HG03135 (cell line): ENCODE measurements at regions not wholly inside any gene's neighbourhood (a gene's known extent, or its start where the extent isn't known, plus 50 kb on each side); places are given as distances from the start of the nearest gene placed in this dataset.
A peak's percentile ranks its signal among the peaks of the same experiment; 100 is the strongest.
"Not testable (repeated sequence)": the region's sequence is repeated elsewhere in the genome, so short reads cannot be mapped to it uniquely, and the experiment has no call there.

ENCODE experiments used
- ATAC-seq: cut with Tn5 transposase; IDR thresholded peaks from one replicate; pipeline ENCODE4 v1.9.1; 2021; ENCODE audit warnings: mild to moderate bottlenecking, moderate library complexity; ENCODE audit not compliant: unreplicated experiment

GRCh38 chr15:35211240-35211902, 126.3 kb upstream of the NANOGP8 start:
- ATAC-seq: no peak

- no peak for ATAC-seq
These were observed 125.3 kb upstream of the NANOGP8 start for GRCh38 chr15:35210370-35210769.

- no peak for ATAC-seq
These were observed 124.7 kb upstream of the NANOGP8 start for GRCh38 chr15:35209838-35210237.

GRCh38 chr15:35208353-35208752, 123.3 kb upstream of the NANOGP8 start:
- no peak for ATAC-seq

- no peak for ATAC-seq
These were observed 121.1 kb upstream of the NANOGP8 start for GRCh38 chr15:35206060-35206675.

- no peak for ATAC-seq
These were observed 113.1 kb upstream of the NANOGP8 start for GRCh38 chr15:35198197-35198596.

GRCh38 chr15:35197754-35198153, 112.7 kb upstream of the NANOGP8 start:
- no peak for ATAC-seq

GRCh38 chr15:35197306-35197705, 112.2 kb upstream of the NANOGP8 start:
- no peak for ATAC-seq

- ATAC-seq: no peak
These were observed 111.2 kb upstream of the NANOGP8 start for GRCh38 chr15:35196273-35196672.

- no peak for ATAC-seq
These were observed 110.6 kb upstream of the NANOGP8 start for GRCh38 chr15:35195649-35196048.

- no peak for ATAC-seq
These were observed 109.9 kb upstream of the NANOGP8 start for GRCh38 chr15:35195031-35195430.

GRCh38 chr15:35194296-35194695, 109.2 kb upstream of the NANOGP8 start:
- no peak for ATAC-seq

GRCh38 chr15:35191783-35192182, 106.7 kb upstream of the NANOGP8 start:
- no peak for ATAC-seq

GRCh38 chr15:35186346-35186745, 101.3 kb upstream of the NANOGP8 start:
- no peak for ATAC-seq

GRCh38 chr15:35184646-35185045, 99.6 kb upstream of the NANOGP8 start:
- ATAC-seq: no peak

- peak; percentile 61 for ATAC-seq
These were observed 97.9 kb upstream of the NANOGP8 start for GRCh38 chr15:35182841-35183479.

GRCh38 chr15:35181538-35181937, 96.4 kb upstream of the NANOGP8 start:
- ATAC-seq: peak; percentile 77

GRCh38 chr15:35179739-35180138, 94.6 kb upstream of the NANOGP8 start:
- ATAC-seq: no peak

GRCh38 chr15:35178186-35178585, 93.1 kb upstream of the NANOGP8 start:
- not testable (repeated sequence) for ATAC-seq

- no peak for ATAC-seq
These were observed 89.9 kb upstream of the NANOGP8 start for GRCh38 chr15:35174948-35175347.

- no peak for ATAC-seq
These were observed 88.5 kb upstream of the NANOGP8 start for GRCh38 chr15:35173444-35174118.

- ATAC-seq: no peak
These were observed 85.1 kb upstream of the NANOGP8 start for GRCh38 chr15:35170207-35170606.
